NCI-H1694 treated with DMSO at 0.1 percent for 48 hours (cell line): ENCODE measurements at regions not wholly inside any gene's neighbourhood (a gene's known extent, or its start where the extent isn't known, plus 50 kb on each side); places are given as distances from the start of the nearest gene placed in this dataset.

Experiments used
- DNase-seq: peaks from one replicate; lab custom pipeline; 2025; lab: John Stamatoyannopoulos, UW

- no peak for DNase-seq
Observed at GRCh38 chr2:82320296-82320695, 2015.7 kb upstream of the LRRTM1 start.

GRCh38 chr2:82317012-82317411, 2012.5 kb upstream of the LRRTM1 start:
- DNase-seq: peak; percentile 8

GRCh38 chr2:82316586-82316985, 2012.0 kb upstream of the LRRTM1 start:
- no peak for DNase-seq

- no peak for DNase-seq
Observed at GRCh38 chr2:82314836-82315472, 2010.4 kb upstream of the LRRTM1 start.

- no peak for DNase-seq
Observed at GRCh38 chr2:82307511-82307910, 2003.0 kb upstream of the LRRTM1 start.

GRCh38 chr2:82301506-82301905, 1997.0 kb upstream of the LRRTM1 start:
- no peak for DNase-seq

GRCh38 chr2:82289446-82289845, 1984.9 kb upstream of the LRRTM1 start:
- no peak for DNase-seq

GRCh38 chr2:82283075-82283474, 1978.5 kb upstream of the LRRTM1 start:
- no peak for DNase-seq

- DNase-seq: no peak
Observed at GRCh38 chr2:82282111-82282882, 1977.7 kb upstream of the LRRTM1 start.

- DNase-seq: no peak
Observed at GRCh38 chr2:82279367-82279766, 1974.8 kb upstream of the LRRTM1 start.

- DNase-seq: no peak
Observed at GRCh38 chr2:82278416-82278815, 1973.9 kb upstream of the LRRTM1 start.

GRCh38 chr2:82275599-82275998, 1971.0 kb upstream of the LRRTM1 start:
- DNase-seq: no peak

GRCh38 chr2:82268446-82268845, 1963.9 kb upstream of the LRRTM1 start:
- DNase-seq: no peak

- no peak for DNase-seq
Observed at GRCh38 chr2:82260521-82260920, 1956.0 kb upstream of the LRRTM1 start.

- DNase-seq: no peak
Observed at GRCh38 chr2:82259551-82259950, 1955.0 kb upstream of the LRRTM1 start.

GRCh38 chr2:82257796-82258555, 1953.4 kb upstream of the LRRTM1 start:
- DNase-seq: no peak

- no peak for DNase-seq
Observed at GRCh38 chr2:82256983-82257632, 1952.6 kb upstream of the LRRTM1 start.

GRCh38 chr2:82256288-82256687, 1951.7 kb upstream of the LRRTM1 start:
- no peak for DNase-seq

- no peak for DNase-seq
Observed at GRCh38 chr2:82254728-82255127, 1950.2 kb upstream of the LRRTM1 start.

- no peak for DNase-seq
Observed at GRCh38 chr2:82246220-82246775, 1941.7 kb upstream of the LRRTM1 start.

- no peak for DNase-seq
Observed at GRCh38 chr2:82239176-82239575, 1934.6 kb upstream of the LRRTM1 start.

- no peak for DNase-seq
Observed at GRCh38 chr2:82237994-82238662, 1933.6 kb upstream of the LRRTM1 start.
